ENCODE measurements at regions not wholly inside any gene's neighbourhood (a gene's known extent, or its start where the extent isn't known, plus 50 kb on each side); places are given as distances from the start of the nearest gene placed in this dataset.

GRCh38 chr6:103236923-103237322, 1622.8 kb downstream of the HACE1 start:
- DNase-seq = no peak

GRCh38 chr6:103231181-103231580, 1628.5 kb downstream of the HACE1 start:
- DNase-seq = no peak

- no peak for DNase-seq
Measured at GRCh38 chr6:103215847-103216246, 1643.9 kb downstream of the HACE1 start.

GRCh38 chr6:103210686-103211085, 1649.0 kb downstream of the HACE1 start:
- DNase-seq = no peak

- DNase-seq = no peak
Measured at GRCh38 chr6:103198386-103198785, 1661.3 kb downstream of the HACE1 start.

GRCh38 chr6:103193413-103193812, 1666.3 kb downstream of the HACE1 start:
- no peak for DNase-seq

- DNase-seq = no peak
Measured at GRCh38 chr6:103191391-103192093, 1668.2 kb downstream of the HACE1 start.

- DNase-seq = no peak
Measured at GRCh38 chr6:103184776-103185175, 1674.9 kb downstream of the HACE1 start.

- DNase-seq = no peak
Measured at GRCh38 chr6:103183831-103184411, 1675.8 kb downstream of the HACE1 start.

- DNase-seq = no peak
Measured at GRCh38 chr6:103178193-103178592, 1681.5 kb downstream of the HACE1 start.

- no peak for DNase-seq
Measured at GRCh38 chr6:103177791-103178190, 1681.9 kb downstream of the HACE1 start.

GRCh38 chr6:103175056-103175455, 1684.7 kb downstream of the HACE1 start:
- no peak for DNase-seq

- DNase-seq = no peak
Measured at GRCh38 chr6:103167345-103168071, 1692.2 kb downstream of the HACE1 start.

- no peak for DNase-seq
Measured at GRCh38 chr6:103154779-103155572, 1704.7 kb downstream of the HACE1 start.

GRCh38 chr6:103153016-103153415, 1706.7 kb downstream of the HACE1 start:
- DNase-seq = no peak

- DNase-seq = no peak
Measured at GRCh38 chr6:103142902-103143301, 1716.8 kb downstream of the HACE1 start.

GRCh38 chr6:103140308-103141027, 1719.3 kb downstream of the HACE1 start:
- no peak for DNase-seq

GRCh38 chr6:103139377-103139776, 1720.3 kb downstream of the HACE1 start:
- no peak for DNase-seq

GRCh38 chr6:103124471-103124870, 1731.0 kb downstream of the GRIK2 start:
- no peak for DNase-seq

GRCh38 chr6:103122766-103123601, 1729.5 kb downstream of the GRIK2 start:
- no peak for DNase-seq

GRCh38 chr6:103119056-103119455, 1725.5 kb downstream of the GRIK2 start:
- no peak for DNase-seq

- no peak for DNase-seq
Measured at GRCh38 chr6:103114582-103114981, 1721.1 kb downstream of the GRIK2 start.
